SU-DHL-6 (cell line): ENCODE measurements at regions not wholly inside any gene's neighbourhood (a gene's known extent, or its start where the extent isn't known, plus 50 kb on each side); places are given as distances from the start of the nearest gene placed in this dataset.
"Not testable (repeated sequence)": the region's sequence is repeated elsewhere in the genome, so short reads cannot be mapped to it uniquely, and the experiment has no call there.

Experiments used
- H2AFZ ChIP-seq: fragments of 200-600 bp; sonication (generic); 2 replicates; pipeline ENCODE4 v1.6.1; 2014; ENCODE audit warnings: low read depth, mild to moderate bottlenecking, moderate library complexity, mixed read lengths, antibody characterized with exemption, low read length; ENCODE audit not compliant: severe bottlenecking
- H3F3A ChIP-seq: fragments of 200-600 bp; shearing (Covaris generic); 2 replicates; pipeline ENCODE4 v1.6.0; 2016; ENCODE audit warnings: antibody characterized with exemption, mild to moderate bottlenecking; ENCODE audit not compliant: insufficient read depth
- H3K27ac ChIP-seq: fragments of 200-600 bp; sonication (generic); 2 replicates; pipeline ENCODE4 v1.5.1; 2016; ENCODE audit warnings: low read depth, mild to moderate bottlenecking, low read length, moderate library complexity, mixed read lengths
- H3K27me3 ChIP-seq: fragments of 200-600 bp; sonication (generic), shearing (Covaris generic); 2 replicates; pipeline ENCODE4 v1.6.0; 2014; ENCODE audit warnings: mild to moderate bottlenecking, low read length
- H3K36me3 ChIP-seq: fragments of 200-600 bp; sonication (generic); 2 replicates; pipeline ENCODE4 v1.6.1; 2014; ENCODE audit warnings: mild to moderate bottlenecking, low read length, mixed read lengths
- H3K4me2 ChIP-seq: fragments of 300-600, 200-600 bp; shearing (Covaris generic), sonication (generic); 2 replicates; pipeline ENCODE4 v1.6.0; 2014; ENCODE audit warnings: low read length, low read depth, mild to moderate bottlenecking; ENCODE audit not compliant: poor library complexity, severe bottlenecking
- H3K4me3 ChIP-seq: fragments of 200-600 bp; sonication (generic); 2 replicates; pipeline ENCODE4 v1.5.1; 2014; ENCODE audit warnings: antibody characterized with exemption, low read length, mild to moderate bottlenecking, mixed read lengths; ENCODE audit not compliant: insufficient read depth, poor library complexity, severe bottlenecking
- H3K79me2 ChIP-seq: fragments of 200-600 bp; sonication (generic); 2 replicates; pipeline ENCODE4 v1.6.1; 2014; ENCODE audit warnings: mild to moderate bottlenecking, low read length, moderate library complexity; ENCODE audit not compliant: insufficient read depth
- H3K9ac ChIP-seq: fragments of 200-600 bp; sonication (generic); 2 replicates; pipeline ENCODE4 v1.7.0; 2014; ENCODE audit warnings: mild to moderate bottlenecking, low read length
- H3K9me2 ChIP-seq: fragments of 200-600 bp; sonication (generic); replicated peaks from 2 replicates; pipeline ENCODE4 v1.6.1; 2014; ENCODE audit warnings: low read length; ENCODE audit not compliant: insufficient read depth
- H3K9me3 ChIP-seq: fragments of 200-600 bp; sonication (generic); 2 replicates; pipeline ENCODE4 v1.6.1; 2014; ENCODE audit warnings: low read length, mixed read lengths; ENCODE audit not compliant: insufficient read depth
- H4K20me1 ChIP-seq: fragments of 200-600 bp; sonication (generic); 2 replicates; pipeline ENCODE4 v1.6.1; 2014; ENCODE audit warnings: low read depth, mild to moderate bottlenecking, antibody characterized with exemption, low read length, moderate library complexity, mixed read lengths
- EZH2phosphoT487 ChIP-seq: fragments of 200-600 bp; sonication (generic), shearing (Covaris generic); conservative IDR thresholded peaks from 2 replicates; pipeline ENCODE4 v1.6.1; 2018; ENCODE audit warnings: mild to moderate bottlenecking, antibody characterized with exemption, low read length, moderate library complexity, mixed read lengths
- TF ChIP-seq, protein P1 (sequence below): fragments of 200-600 bp; sonication (generic); IDR thresholded peaks from one replicate; pipeline ENCODE4 v1.5.1; 2017; ENCODE audit warnings: antibody characterized with exemption, mild to moderate bottlenecking, low read length, moderate library complexity; ENCODE audit not compliant: insufficient read depth, poor library complexity, severe bottlenecking

DNA sequence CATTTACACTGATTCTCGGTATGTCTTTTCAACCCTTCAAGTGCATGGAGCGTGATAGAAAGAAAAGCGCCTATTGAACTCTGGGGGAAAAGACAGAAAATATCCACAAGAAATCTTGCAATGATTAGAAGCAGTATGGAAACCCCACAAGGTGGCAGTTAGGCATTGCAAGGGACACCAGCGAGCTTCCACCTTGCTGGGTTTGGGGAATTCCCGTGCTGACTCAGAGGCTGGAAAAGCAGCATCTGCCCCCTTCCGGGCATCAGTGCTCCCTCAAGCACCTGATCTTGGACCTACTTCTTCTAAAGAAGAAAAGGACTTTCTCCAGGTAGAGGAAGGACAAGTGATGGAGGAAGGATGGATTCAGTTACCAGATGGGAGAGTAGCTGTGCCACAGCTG is 73.9 kb upstream of the HMX1 start:
- H4K20me1 ChIP-seq, H3K79me2 ChIP-seq, H3K9me2 ChIP-seq, H2AFZ ChIP-seq, H3K4me2 ChIP-seq, H3K9ac ChIP-seq, H3F3A ChIP-seq, H3K9me3 ChIP-seq, H3K27ac ChIP-seq, H3K36me3 ChIP-seq, H3K27me3 ChIP-seq, H3K4me3 ChIP-seq: not testable (repeated sequence)

- not testable (repeated sequence) for H3K9me2 ChIP-seq, H3K4me3 ChIP-seq, H3K9me3 ChIP-seq, H4K20me1 ChIP-seq, H3K36me3 ChIP-seq, H3F3A ChIP-seq, H3K9ac ChIP-seq, H3K79me2 ChIP-seq, H2AFZ ChIP-seq, H3K27me3 ChIP-seq, H3K4me2 ChIP-seq, H3K27ac ChIP-seq
Observed at GRCh38 chr4:8943367-8943766, 71.7 kb upstream of the HMX1 start.

DNA sequence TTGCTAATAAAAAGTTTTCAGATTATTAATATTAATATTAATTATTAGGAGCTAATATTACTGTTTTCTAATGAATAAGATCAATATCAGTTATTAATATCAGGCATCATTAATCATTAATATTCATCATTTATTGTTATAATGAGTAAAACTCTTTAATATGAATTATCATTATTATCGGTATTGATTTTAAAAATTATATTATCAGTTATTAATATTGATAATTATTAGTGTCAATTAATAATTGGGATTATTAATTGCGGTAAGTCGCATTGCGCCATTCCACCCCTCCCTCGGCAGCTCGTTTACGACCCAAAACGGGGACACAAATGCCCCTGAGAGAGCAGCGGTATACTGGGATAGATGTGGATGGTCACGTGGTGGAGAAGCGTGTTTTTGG is 70.4 kb upstream of the HMX1 start:
- H3K4me2 ChIP-seq, H3K4me3 ChIP-seq, H3K9me2 ChIP-seq, H3K36me3 ChIP-seq, H3K27me3 ChIP-seq, H3K9me3 ChIP-seq, H2AFZ ChIP-seq, H3K9ac ChIP-seq, H3K27ac ChIP-seq, H4K20me1 ChIP-seq, H3K79me2 ChIP-seq, H3F3A ChIP-seq: not testable (repeated sequence)

DNA sequence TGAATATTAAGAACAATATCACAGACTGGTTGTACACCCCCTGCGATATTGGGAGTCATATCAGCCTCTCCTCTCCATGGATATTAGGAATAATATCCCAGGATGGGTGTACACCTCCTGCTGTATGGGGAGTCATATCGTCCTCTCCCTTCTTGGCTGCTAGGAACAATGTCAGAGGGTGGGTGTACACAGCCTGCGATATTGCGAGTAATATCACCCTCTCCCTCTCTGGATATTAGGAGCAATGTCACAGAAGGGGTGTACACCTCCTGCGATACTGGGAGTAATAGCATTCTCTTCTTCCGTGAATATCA is 69.8 kb upstream of the HMX1 start:
- H3K4me3 ChIP-seq, H3K9me3 ChIP-seq, H3K9me2 ChIP-seq, H2AFZ ChIP-seq, H3F3A ChIP-seq, H3K79me2 ChIP-seq, H4K20me1 ChIP-seq, H3K27me3 ChIP-seq, H3K4me2 ChIP-seq, H3K27ac ChIP-seq, H3K9ac ChIP-seq, H3K36me3 ChIP-seq: not testable (repeated sequence)

DNA sequence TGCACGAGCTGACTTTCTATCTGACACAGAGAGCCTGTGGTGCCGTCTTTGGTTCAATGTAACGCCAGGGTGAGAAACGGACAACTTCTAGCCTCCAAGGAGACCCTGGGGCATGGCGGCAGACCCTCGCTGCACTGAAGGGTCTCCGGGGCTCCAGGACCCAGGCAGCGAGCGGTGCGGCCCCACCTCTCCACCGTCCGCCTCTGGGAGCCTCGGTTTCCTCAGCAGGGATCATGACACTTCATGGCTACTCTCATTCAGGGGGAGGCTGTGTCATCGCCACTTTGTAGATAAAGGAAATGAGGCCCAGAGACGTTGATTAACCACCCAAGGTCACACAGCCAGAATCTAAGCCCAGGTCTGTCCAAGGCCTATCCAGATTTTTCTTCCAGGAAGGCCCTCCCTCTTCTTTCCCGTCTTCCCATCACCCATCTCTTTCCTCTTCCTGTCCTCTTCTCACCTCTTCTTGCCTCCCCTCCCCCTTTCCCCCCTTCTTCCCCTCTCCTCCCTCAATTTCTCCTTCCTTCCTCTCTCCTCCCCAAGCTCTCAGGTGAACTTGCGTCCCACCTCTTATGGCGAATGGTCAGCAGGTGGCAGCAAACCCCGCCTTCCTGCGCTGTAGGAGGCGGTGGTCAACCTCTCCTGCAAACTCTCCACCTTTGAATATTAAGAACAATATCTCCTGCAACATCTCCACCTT is 69.3 kb upstream of the HMX1 start:
- Histone ChIP-seq H3K9me3 (no peaks in the 10 kb centered on the region), H3K9me2 (no peaks in the 10 kb centered on the region), H3K27ac (no peak overlapping the region), H3K36me3 (no peaks in the 10 kb centered on the region), H3F3A (no peaks in the 10 kb centered on the region), H3K9ac (no peak overlapping the region), H3K27me3 (no peaks in the 10 kb centered on the region), H3K79me2 (no peaks in the 10 kb centered on the region), H2AFZ (no peak overlapping the region), H4K20me1 (no peaks in the 10 kb centered on the region), H3K4me2 (no peak overlapping the region), H3K4me3 (no peak overlapping the region)
- TF ChIP-seq EZH2phosphoT487: no peak
- TF ChIP-seq, protein P1, sequence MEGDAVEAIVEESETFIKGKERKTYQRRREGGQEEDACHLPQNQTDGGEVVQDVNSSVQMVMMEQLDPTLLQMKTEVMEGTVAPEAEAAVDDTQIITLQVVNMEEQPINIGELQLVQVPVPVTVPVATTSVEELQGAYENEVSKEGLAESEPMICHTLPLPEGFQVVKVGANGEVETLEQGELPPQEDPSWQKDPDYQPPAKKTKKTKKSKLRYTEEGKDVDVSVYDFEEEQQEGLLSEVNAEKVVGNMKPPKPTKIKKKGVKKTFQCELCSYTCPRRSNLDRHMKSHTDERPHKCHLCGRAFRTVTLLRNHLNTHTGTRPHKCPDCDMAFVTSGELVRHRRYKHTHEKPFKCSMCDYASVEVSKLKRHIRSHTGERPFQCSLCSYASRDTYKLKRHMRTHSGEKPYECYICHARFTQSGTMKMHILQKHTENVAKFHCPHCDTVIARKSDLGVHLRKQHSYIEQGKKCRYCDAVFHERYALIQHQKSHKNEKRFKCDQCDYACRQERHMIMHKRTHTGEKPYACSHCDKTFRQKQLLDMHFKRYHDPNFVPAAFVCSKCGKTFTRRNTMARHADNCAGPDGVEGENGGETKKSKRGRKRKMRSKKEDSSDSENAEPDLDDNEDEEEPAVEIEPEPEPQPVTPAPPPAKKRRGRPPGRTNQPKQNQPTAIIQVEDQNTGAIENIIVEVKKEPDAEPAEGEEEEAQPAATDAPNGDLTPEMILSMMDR: peak; percentile 13
